H4 (cell line): ENCODE measurements at regions not wholly inside any gene's neighbourhood (a gene's known extent, or its start where the extent isn't known, plus 50 kb on each side); places are given as distances from the start of the nearest gene placed in this dataset.

Source experiments
- DNase-seq: peaks from one replicate; pipeline ENCODE4 v3.0.0-alpha.2; 2015; ENCODE audit warnings: low spot score

DNA sequence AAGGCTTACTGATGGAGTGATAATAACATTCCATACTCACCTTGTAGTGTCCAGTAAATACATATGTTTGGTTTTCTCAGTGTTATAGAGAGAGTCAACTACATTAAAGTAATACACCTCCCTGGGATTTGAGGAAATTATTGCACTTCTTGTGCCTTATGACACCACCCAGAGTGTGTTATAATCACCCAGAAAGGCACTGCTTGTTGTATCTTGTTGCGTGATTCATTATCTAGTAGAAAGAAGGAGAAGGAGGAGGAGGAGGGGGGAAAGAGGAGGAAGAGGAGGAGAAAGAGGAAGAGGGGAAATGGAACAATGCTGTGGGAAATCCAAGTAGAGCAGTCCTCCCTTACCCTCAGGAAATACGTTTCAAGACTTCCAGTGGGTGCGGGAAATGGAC, 661.8 kb upstream of the WWC1 start:
- DNase-seq = no peak

DNA sequence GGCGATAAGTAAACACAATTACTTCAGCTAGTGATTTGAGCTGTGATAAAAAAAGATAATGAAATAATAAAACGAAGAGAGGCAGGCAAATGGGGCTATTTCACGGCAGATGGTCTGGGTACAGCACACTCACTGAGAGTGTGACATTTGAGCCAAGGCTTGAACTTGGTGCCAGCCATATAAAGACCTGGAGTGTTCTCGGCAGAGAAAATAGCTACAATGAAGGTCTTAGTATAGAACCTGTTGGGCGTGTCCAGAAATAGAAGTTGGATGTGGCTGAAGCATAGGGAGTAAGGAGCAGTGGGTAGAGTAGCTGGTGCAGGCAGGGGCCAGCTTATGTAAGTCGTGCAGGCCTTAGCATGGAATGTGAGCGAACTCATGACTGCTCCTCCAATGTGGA, 660.3 kb upstream of the WWC1 start:
- DNase-seq = no peak

DNA sequence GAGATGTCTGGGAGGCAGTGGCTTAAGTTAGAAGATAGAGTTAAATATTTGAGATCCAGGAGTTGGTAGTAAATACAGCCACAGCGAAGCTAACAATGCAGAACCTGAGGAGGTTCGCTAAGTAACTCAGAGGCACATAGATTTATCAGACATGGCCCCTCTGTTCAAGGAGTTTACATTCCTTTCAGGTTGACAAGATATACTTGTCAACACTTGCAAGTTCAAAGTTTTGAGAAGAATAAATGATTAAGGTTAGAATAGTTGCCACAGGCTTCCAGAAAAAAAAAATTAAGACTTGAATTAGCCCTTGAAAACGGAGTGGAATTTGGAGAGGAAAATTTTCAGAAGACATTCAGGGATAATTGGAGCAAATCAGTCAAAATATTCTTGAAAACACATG, 658.3 kb upstream of the WWC1 start:
- no peak for DNase-seq

DNA sequence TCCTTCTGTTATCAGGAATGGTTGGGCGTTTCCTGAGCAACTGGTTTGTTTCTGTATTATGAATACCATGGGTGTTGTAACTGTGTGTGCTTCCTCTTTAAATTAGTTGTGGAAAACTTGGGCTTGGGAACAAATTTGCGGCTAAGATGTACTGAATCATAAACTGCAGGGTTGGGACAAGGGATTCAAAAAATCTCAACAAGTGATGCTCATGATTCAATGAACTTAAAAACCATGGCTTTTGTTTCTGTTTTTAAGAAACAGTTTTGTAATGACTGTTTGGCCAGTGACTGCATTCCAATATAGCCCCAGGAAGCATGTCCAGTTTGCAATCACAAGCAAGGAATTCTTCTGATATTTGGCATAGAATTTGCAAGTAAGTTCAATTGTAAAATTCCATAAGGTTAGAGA, 657.5 kb upstream of the WWC1 start:
- DNase-seq = peak; percentile 42

DNA sequence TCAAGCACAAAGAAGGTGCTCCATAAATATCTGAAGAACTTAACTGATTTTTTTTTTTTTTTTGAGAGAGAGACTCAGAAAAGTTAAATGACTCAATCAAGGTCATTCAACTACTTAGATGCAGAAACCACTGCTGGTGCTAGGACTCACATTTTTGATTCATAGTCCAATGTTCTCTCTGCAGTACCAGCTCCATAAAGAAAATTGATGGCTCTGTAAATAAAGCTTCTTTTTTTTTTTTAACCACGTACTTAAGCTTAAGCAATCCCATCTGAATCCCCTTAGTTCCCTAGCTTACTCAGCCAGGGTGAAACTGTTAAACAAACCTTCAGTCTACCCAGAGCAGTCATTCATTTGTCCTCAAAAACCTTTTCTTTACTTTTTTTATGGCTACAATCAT, 657.0 kb upstream of the WWC1 start:
- DNase-seq = peak; percentile 24

DNA sequence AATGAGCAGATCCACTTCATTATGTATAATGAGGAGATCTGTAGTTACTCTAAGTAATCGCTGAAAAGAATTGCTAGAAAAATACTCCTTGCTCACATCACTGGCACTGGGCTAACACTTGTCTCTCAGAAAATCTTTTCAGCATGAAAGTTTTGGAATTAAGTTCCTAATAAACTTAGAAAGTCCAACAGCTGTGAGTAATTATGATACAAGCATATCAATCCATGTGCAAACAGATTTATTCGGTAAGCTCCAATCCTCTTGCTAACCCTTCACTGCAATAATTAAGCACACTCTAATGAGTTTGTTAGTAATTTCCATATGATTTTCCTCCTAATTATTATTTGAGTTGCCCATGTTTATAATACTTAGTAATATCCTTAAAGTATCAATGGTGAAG, 652.6 kb upstream of the WWC1 start:
- no peak for DNase-seq

DNA sequence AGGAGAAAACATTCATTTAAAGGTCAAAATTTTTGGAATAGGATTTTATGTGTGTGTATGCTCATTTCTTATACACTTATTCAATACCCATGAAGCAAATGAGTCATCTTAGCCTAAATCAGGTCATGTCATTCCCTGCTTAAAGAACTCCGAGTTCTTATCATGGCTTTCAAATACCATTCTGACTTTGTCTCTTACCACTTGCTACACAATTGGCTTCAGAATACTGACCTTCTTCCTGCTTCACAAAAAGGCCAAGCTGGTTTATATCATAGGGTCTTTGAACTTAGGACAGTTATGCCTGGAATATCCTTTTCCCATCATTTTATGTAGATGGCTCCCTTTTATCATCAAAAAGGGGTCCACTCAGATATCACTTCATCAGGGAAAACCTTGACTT, 652.2 kb upstream of the WWC1 start:
- DNase-seq = no peak

DNA sequence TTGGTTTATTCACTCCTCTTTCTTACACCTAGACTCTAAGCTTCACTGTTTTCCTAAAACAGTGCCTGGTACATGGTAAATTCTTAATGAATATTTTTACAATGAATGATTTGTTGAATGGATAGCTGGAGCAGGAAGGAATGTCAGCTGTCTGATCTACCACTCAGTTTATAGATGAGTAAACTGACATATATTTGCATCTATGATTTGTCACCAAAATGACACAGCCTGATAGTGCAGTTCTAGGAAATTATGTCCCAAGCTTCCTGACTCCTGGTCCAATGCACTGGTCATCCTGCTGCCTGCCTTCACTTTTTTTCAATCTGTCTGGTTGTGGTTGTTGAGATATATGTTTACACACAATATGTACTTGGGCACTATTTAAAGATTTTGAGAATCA, 651.7 kb upstream of the WWC1 start:
- no peak for DNase-seq

DNA sequence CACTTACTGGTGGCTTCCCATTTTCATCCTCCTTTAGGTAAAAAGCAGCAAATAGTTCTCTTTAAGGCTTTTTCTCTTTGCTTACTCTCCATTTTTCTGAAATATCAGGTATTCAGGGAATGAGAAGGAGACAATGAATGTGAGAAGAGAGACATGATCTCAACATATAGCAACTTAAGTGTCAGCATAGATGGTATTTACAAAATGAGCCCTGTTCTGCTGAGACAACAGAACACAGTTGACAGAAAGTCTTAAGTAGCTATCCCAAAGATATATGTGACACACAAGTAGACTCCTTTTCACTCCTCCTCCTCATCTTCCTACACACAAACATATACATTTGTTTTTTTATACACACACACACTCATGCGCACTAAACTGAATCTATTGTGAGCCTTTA, 649.3 kb upstream of the WWC1 start:
- no peak for DNase-seq

DNA sequence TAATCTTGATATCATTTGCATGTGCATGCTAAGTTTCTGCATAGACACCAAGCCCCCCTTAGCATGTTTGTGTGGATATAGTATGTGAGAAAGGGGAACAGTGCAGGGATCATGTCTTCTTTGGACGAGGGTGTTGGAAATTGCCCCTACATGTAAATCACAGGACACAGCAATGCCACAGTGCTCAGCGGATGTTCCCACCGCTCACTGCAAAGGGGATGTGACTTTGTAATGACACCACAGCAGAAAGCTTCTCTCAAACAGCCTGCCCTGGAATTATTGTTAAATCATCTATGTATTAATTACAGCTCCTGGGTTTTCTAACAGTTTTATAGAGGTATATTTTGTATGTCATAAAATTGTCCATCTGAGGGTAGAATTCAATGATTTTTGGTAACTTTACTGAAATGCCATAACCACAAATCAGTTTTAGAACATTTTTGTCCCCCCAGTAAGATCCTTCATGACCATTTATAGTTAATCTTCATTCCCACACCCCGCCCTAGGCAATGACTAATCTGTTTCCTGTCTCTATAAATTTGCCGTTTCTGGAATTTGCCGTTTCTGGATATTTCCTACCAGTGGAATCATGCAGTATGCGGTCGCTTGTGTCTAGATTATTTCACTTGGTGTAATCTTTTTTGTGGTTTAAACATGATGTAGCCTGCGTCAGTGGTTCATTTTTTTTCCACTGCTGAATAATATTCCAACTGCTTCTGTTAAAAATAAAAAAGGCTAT, 648.5 kb upstream of the WWC1 start:
- DNase-seq = peak; percentile 84

DNA sequence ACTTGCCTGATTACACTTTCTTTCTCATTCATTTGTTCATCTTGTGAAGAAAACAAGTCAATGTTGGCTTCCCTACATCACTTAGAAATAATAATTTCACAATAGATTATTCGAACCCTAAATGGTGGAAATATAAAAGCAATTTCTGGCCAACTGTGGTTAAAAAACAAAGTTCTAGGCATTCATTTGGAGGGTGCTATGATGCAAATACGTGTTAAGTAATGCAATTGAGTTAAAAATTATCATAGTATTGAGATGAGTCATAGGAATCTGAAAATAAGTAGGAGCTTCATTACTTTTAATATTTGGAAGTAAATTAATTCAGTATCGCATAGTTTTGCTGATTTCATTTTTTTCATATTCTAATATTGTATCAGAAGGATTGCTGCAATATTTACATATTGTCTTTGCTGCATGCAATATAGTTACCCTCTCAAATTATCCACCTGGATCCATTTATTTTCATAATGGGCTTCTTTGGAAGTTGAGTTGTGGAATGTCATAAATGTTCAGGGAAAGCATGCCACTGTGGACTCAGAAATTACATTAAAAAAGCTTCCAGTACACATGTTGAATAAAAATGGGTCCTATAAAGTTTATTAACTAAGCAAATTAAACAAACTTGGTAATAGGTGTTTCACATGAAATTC, 647.7 kb upstream of the WWC1 start:
- DNase-seq = no peak

DNA sequence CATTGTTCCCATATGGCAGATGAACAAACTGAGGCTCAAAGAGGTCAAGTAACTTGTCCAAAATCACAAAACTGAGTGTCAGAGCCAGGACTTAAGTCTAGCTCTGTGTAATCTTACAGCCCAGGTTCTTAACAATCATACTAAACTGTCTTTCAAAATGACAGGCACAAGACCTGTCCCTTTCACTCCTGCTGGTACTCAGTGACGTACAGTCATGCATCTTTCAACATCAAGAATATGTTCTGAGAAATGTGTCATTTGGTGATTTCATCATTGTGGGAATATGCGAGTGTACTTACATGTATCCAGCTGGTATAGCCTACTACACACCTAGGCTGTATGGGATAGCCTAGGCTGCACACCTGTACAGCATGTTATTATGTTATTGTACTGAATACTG, 646.8 kb upstream of the WWC1 start:
- no peak for DNase-seq

DNA sequence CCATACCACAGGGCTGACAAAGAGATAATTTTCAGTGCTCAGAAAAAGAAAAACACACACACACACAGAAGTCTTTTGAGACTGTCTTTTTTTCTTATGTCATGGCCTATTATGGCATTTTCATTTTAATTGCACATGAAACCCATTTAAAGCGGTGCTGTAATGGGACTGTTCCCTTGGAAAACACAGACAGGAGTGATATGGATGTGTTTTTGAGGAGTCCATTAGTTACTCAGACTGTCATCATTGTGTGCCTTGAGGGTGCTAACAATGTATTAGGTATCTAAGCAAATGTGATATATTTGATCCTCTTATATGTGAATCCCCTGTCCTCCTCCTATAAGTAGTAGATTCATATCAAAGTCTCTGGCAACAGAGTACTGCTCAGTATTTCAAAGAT, 642.0 kb upstream of the WWC1 start:
- no peak for DNase-seq

DNA sequence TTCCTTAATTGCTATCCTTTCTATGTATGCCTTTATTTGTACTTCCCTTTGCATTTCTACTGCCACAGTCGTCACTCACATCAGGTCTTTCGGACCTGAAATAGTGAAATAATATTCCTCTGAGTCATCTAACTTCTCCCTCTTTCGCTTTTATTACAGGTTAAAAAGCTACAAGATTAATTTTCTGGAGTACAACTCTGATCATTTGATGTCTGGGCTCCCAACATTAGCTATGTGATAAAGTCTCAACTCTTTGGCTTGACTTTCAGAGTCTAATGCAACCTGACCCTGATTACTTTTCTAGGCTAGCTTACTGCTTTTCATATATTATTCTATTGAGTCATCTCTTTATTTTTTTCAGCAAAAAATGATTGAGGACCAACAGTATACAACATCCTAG, 638.8 kb upstream of the WWC1 start:
- DNase-seq = no peak

DNA sequence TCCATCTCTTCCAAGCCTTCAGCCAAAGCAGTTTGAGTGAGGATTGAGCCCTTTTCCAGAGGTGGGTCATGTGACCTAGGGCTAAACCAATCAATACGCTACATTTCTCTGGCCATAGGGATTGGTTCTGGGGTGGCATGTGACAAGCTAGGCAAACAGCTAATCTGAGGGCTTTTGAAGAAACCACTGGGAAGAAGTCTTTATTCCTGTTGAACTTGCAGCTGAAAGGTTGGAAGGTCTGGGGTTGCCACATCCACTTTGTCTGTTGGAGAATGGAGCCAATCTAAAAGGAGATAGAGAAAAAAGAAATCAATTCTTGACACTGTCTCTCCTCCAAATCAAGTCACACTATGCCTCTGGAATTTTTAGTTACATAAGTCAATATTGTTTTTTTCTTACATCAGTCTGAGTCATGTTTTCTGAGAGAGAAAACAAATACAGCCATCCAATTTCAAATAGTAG, 637.8 kb upstream of the WWC1 start:
- DNase-seq = no peak

DNA sequence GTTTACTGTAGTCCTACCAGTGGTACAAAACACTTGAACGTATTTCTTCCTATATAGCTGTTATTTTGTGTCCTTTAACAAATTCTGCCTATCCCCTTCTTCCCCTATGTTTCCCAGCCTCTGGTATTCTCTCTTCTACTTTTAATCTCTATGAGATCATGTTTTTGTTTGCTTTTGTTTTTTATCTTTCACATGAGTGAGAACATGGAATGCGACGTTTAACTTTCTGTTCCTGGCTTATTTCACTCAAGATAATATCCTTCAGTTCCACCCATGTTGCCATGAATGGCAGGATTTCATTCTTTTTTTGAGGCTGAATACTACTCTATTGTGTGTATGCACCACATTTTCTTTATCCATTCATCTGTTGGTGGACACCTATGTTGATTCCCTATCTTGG, 634.4 kb upstream of the WWC1 start:
- no peak for DNase-seq

DNA sequence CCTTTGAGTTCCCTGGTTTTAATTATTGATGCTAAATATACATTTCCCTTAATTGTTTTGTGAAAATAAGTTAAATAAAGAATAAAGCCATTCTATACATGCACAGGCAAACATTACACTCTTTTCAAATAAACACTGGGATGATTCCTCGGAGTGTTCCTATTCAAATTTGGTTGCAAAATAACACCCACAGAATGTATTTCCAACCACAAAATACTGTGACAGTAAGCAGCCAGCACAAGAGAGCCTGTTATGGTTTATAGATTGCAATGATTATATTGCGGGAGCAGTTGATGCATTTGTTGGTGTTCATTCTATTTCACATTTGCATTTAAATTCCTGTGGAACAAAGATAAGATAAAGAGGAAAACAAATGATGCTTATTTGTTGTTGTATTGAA, 632.6 kb upstream of the WWC1 start:
- no peak for DNase-seq

DNA sequence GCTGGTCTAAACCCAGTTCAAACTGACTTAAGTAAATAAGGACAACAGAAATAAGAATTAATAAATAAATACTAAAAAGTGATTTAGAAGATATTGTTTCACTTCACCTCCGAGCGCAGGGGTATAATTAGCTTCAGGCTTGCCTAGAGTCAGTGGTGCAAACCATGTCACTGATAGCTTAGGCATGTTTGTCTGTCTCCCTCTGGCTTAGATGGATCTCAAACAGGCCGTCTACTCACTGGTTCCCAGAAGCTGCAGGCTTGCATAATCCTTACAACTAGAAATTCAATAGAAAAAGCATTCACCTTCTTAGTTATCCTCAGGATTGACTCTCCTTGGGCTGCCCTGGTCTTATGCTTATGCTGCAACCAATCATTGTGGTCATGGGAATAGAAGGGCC, 629.8 kb upstream of the WWC1 start:
- DNase-seq = no peak

DNA sequence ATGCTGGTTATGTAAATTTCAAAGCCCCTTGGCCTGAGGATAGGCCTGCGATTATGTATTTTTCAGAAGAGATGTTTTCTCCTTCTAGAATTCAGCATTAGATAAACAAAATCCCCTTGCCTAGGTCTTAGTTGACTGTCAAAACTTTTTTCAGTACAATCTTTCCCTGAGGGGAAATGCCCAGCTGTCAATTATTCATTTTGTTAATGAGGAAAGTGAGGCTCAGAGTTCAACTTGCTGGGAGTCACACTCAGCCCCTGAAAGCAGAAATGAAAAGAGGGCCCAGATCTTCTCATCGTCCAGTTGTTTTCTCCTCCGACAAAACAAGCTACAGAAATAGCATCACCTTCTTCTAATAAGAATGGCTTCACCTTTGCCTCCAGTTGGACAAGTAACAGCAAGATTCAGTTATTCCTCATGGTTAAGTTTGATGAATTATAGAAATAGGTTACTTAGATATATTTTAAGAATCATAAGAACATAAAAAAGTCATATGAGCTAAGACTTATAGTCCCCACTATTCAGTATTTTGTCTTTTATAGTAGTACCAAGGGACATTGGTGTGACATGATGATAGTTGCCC, 627.1 kb upstream of the WWC1 start:
- no peak for DNase-seq

DNA sequence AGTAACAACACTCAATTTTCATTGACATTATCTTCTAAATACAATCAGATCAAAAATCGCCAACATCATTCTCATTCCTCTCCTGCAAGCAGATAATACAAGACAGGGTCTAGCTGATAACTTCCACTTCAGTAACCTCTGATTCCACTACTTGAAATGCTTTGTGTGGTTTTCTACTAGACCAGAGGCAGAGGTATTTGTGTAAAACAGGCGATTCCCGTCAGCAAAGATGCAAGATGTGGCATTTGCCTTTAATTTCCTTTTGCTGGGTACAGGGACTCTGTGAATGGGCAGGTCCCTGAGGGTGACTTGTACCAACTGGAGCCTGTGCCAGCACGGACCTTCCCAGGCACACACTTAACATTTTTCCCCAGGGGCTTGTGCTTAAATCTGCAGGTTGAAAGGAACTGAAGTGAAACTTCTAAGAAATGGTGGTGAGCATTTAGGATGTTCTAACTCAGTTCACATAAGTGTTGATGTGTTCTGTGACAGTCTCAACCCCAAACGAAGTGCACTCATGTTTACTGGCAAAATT, 625.5 kb upstream of the WWC1 start:
- no peak for DNase-seq

DNA sequence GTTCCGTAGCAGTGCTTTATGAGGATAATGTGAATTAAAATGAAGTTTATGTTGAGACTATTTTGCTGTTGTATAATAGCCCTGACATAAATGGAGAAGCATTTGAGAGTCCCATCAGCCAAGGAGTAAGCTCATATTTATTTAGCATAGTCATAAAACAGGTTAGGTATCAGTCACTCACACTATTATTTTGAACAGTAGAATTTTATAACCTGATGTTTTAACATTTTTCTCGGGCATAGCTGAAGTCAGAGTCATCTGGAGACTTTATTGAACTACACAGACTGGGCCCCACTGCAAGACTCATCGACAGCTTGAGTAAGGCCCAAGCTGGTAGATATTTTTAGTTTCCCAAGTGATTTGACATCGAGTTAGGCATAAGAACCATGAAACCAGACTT, 620.3 kb upstream of the WWC1 start:
- DNase-seq = no peak

DNA sequence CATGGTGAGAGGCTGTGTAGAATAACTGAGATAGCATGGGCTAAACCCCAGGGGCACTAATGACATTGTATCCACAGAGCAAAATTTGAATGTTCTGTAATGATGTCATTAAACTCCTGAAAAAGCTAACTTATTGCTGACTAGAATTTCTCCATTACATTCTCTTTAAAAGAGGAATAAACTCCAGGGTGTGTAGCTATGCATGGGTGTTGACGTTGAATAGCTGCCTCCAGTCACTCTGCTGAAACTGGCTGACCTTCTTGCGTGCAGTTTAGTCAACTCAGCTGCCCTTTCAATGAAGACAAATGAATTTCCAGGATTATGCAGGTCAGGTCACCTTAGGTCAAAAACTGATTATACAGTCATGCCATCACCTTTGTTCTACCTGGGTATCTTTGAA, 617.5 kb upstream of the WWC1 start:
- DNase-seq = no peak

DNA sequence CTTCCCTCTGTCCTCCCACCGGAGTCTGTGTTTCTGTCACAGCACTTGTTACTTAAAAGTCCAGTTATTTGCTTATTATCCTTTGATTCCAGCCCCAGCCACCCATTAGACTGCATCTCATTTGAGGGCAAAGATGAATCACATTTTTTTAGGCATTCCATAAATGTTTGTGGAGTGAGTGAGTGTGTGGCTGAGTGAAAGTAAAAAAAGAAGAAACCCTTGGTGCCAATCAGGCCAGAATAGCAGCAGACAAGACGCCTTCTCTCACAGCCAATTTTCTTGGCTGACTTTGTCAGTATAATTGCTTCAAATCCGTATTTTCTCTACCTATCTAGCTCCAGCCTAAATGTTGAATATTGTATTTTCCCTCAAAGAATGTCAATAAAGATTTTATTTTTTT, 613.0 kb upstream of the WWC1 start:
- no peak for DNase-seq
